Ectodermal cell (in vitro differentiated cells): ENCODE measurements at regions not wholly inside any gene's neighbourhood (a gene's known extent, or its start where the extent isn't known, plus 50 kb on each side); places are given as distances from the start of the nearest gene placed in this dataset.

Source experiments
- H3K27ac ChIP-seq: 2 replicates; pipeline ENCODE4 v1.7.0; 2013; ENCODE audit warnings: mild to moderate bottlenecking, low read depth, low read length; ENCODE audit not compliant: insufficient read depth, poor library complexity, severe bottlenecking
- H3K27me3 ChIP-seq: 2 replicates; pipeline ENCODE4 v1.7.0; 2013; ENCODE audit warnings: mild to moderate bottlenecking, low read length; ENCODE audit not compliant: insufficient read depth, control insufficient read depth, poor library complexity, severe bottlenecking
- H3K36me3 ChIP-seq: one replicate; pipeline ENCODE4 v1.7.0; 2013; ENCODE audit warnings: low read length; ENCODE audit not compliant: control insufficient read depth, insufficient read depth
- H3K4me1 ChIP-seq: one replicate; pipeline ENCODE4 v1.7.0; 2013; ENCODE audit warnings: low read length; ENCODE audit not compliant: control insufficient read depth, insufficient read depth
- H3K4me3 ChIP-seq: 2 replicates; pipeline ENCODE4 v1.7.0; 2013; ENCODE audit warnings: low read depth, low read length, control low read depth; ENCODE audit not compliant: insufficient read depth
- H3K9me3 ChIP-seq: 2 replicates; pipeline ENCODE4 v1.7.0; 2013; ENCODE audit warnings: mild to moderate bottlenecking, low read length, moderate library complexity; ENCODE audit not compliant: control insufficient read depth
- WGBS, 2 experiments: methylation state at CpG; one replicate each; pipeline ENCODE4 v1.1.7; 2013; ENCODE audit warnings: missing lambda C conversion rate in 2 of 2; 5-methylcytosine and 5-hydroxymethylcytosine counted together

DNA sequence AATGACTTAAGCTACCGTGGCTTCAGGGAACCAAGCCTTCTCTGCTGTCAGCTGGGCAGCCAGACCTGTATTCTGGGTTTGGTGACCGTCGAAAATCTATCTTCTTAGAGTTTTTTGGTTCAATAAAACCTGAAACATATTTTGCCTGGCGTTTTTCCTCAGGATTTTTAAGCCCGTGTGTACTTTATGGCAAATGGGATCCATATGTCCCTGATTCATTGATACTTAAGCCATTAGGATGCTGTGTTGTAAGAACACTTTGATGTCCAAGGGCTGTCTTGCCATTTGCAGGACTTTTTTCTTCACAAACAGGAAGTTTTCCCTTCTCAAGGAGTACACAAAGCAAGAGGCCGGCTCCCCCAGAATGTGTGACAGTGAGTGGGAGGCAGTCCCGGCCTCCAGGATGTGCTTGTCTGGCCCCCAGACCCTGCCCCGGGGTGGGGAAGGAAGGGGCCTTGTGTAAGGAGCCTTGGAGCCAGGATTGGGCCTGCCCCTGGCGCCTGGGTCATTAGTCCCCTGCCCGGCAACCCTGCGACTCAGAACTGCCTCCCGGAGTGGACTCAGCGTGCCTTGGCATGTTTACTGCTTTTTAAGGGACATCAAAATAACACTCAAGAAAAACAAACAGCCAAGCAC, 83.4 kb upstream of the SMIM23 start:
- H3K27me3 ChIP-seq, result no peaks in the 10 kb centered on the region
- WGBS, 2 experiments, result 90 to 92% methylated on average over 13 of the region's 13 CpGs
- H3K4me3 ChIP-seq, result no peak overlapping the region
- no peak overlapping the region for H3K27ac ChIP-seq
- H3K4me1 ChIP-seq, result peaks cover 4% of the 10 kb centered on the region
- no peaks in the 10 kb centered on the region for H3K36me3 ChIP-seq
- H3K9me3 ChIP-seq, result no peaks in the 10 kb centered on the region

DNA sequence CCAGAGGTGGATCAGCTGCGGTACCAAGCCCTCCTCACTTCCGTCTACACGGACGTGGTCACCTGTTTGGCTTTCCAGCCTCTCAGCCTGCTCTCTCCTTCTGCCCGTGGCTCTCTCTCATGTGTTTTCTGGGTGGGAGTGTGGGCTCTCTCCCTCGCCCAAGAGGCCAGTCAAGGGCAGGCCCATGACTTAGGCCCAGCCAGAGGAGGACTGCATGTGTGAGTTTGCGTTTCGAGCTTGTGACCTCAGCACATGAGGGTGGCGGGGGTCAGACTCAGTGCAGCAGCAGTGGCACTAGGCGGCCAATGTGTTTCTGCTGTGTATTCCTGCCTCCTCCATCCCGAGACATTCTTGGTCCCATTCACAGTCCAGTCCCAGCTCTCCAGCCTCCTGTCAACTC, 82.5 kb upstream of the SMIM23 start:
- H3K9me3 ChIP-seq, result no peaks in the 10 kb centered on the region
- no peak overlapping the region for H3K4me3 ChIP-seq
- 95 to 96% methylated on average over 11 of the region's 11 CpGs for WGBS, 2 experiments
- H3K27ac ChIP-seq, result no peak overlapping the region
- H3K27me3 ChIP-seq, result no peaks in the 10 kb centered on the region
- peaks cover 4% of the 10 kb centered on the region for H3K4me1 ChIP-seq
- H3K36me3 ChIP-seq, result no peaks in the 10 kb centered on the region

DNA sequence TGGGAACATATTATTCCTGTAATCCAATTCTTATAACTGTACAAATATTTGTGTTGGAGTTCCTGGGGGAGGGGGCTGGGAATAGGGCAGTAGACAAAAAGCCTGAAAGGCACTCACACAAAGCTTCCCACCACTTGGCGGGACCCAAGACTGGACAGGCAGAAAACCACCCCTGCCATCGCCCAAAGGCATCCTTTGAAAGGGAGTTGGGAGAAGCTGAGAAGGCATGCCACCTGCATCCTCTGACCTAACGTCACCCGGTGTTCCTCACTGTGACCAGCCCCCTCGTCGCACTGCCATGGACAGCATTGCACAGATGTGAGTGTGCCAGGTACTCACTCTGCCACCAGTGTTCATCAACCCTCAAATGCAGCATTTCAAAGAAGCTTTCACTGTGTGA, 80.6 kb upstream of the SMIM23 start:
- Histone ChIP-seq H3K27me3 (no peaks in the 10 kb centered on the region), H3K27ac (no peak overlapping the region), H3K9me3 (no peaks in the 10 kb centered on the region), H3K4me3 (no peak overlapping the region), H3K36me3 (no peaks in the 10 kb centered on the region), H3K4me1 (peaks cover 4% of the 10 kb centered on the region)
- 95% methylated on average over 6 of the region's 6 CpGs for WGBS, 2 experiments

DNA sequence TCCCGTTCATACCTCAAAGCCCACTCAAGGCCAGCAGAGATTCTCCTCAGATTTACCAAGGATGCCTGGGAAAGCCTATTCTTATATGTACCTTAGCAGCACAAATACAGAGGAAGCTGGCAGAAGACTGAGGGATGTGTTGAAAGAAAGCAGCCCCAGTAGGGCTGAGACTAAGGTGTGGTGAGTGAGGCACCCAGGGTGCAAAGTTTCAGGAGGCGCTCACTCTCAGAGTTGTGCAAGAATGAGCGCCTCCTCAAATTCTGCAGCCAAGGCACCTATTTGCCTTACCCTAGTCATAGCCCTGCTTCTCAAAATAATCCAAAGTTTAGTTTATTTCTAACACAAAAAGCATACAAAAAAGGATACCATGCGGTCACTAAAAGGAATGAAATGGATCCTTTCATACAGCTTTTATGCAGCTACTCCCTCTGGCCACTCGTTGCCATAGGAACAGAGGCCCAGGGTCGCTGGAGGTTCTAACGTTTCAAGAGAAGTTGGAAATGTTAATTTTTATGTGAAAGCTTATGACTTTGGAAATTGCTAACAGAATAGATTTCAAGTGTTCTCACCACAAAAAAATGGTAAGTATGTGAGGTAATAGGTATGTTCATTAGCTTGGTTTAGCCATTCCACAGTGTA, 79.7 kb upstream of the SMIM23 start:
- Histone ChIP-seq H3K27ac (no peak overlapping the region), H3K4me3 (no peak overlapping the region), H3K9me3 (no peaks in the 10 kb centered on the region), H3K27me3 (no peaks in the 10 kb centered on the region), H3K36me3 (no peaks in the 10 kb centered on the region), H3K4me1 (peaks cover 4% of the 10 kb centered on the region)
- 90 to 91% methylated on average over 7 of the region's 7 CpGs for WGBS, 2 experiments

DNA sequence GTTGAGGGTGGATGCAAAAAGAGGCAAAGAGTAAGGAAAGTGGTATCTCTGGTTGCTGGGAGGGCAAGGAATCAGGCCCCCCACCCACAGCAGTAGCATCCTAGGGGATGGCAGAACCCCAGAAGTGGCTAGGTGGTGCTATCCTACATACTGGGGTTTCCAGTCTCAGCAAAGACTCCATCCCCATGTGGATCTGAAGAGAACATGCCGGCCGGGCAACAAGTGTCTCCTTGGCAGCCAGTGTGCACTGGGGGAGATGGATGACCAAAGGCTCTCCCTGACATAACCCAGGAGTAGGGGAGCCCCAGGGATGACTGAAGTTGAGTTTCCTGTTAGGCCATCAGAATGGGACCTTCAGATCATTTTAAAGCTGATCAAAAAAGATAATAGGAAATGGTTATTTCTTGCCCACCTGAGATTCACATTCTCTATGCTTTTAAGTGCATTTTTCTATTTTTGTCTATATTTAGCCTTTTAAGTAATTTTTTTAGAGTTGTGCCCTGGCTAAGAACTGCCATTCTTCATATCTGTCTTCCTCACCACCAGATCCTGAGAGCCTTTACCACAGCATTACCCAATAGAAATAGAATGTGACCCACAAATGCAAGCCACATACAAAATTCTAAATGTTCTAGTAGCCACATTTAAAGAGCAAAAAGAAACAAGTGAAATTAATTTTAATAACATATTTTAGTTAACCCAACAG, 78.7 kb upstream of the SMIM23 start:
- H3K9me3 ChIP-seq, result no peaks in the 10 kb centered on the region
- H3K4me1 ChIP-seq, result peaks cover 4% of the 10 kb centered on the region
- no peak overlapping the region for H3K27ac ChIP-seq
- H3K27me3 ChIP-seq, result no peaks in the 10 kb centered on the region
- H3K36me3 ChIP-seq, result no peaks in the 10 kb centered on the region
- H3K4me3 ChIP-seq, result no peak overlapping the region
- WGBS, 2 experiments, result 88 to 96% methylated on average over 2 of the region's 2 CpGs

DNA sequence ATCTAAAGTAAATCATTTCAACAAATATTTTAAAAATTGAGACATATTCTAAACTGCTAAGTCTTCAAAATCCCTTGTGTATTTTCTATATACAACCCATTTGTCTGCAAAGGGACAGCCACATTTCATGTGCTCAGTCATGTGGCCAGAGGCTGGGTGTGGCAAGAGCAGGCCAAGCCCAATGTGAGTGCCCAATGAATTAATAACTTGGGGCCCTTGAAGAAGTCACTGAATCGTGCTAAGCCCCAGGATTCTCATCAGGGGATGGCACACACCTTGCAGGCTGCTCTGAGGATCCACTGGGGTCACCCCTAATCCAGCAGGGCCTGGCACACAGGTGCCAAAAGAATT, 78.2 kb upstream of the SMIM23 start:
- H3K4me3 ChIP-seq, result no peak overlapping the region
- no peaks in the 10 kb centered on the region for H3K27me3 ChIP-seq
- H3K36me3 ChIP-seq, result no peaks in the 10 kb centered on the region
- WGBS, 2 experiments, result 86 to 94% methylated on average over 1 of the region's 1 CpG
- H3K9me3 ChIP-seq, result no peaks in the 10 kb centered on the region
- H3K27ac ChIP-seq, result no peak overlapping the region
- H3K4me1 ChIP-seq, result peaks cover 4% of the 10 kb centered on the region

DNA sequence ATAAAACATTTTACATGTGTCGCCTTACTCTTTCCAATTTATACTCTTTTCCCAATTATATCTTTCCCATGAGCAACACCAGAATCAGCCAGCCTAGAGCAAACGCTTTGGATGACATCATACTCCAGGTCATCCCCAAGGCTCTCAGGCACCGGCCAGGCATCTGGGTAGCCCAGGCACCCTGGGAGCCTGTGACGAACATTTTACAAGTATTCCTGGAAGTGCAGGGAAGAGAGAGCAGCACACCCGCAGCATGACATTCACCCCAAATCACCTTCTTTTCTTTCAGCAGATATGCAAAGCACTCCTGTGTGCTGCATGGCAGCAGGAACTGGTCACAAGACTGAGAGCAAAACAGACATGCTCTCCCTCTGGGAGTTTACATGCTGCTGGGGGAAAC, 75.7 kb upstream of the SMIM23 start:
- H3K27me3 ChIP-seq, result no peaks in the 10 kb centered on the region
- WGBS, 2 experiments, result 77 to 81% methylated on average over 5 of the region's 5 CpGs

DNA sequence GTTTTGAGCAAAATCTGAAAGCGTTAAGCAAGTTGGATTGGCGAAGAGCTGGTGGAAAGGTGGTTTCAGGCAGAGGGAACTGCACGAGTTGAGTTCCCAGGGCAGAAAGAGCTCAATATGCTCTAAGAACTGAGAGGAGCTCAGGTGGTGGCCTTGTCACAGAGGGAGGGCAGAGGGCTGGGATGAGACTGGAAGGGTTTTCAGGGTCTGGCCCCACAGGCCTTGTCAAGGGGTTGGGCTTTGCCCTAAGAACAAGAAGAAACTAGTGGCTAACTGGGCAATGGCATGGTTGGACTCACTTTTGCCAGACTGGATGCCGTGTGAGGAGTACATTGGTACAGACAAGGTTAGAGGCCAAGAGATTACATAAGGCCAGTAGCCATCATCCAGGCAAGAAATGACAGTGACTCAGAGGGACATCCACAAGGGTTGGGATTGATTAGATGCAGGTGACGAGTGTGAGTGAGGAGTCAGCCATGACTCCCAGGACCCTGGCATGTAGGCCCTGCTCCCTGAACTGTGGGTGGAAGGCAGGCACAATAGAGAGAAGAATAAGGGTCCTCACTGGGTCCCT, 75.1 kb upstream of the SMIM23 start:
- Histone ChIP-seq H3K4me1 (peaks cover 2% of the 10 kb centered on the region), H3K9me3 (no peaks in the 10 kb centered on the region), H3K27ac (no peak overlapping the region), H3K4me3 (no peak overlapping the region), H3K36me3 (no peaks in the 10 kb centered on the region), H3K27me3 (no peaks in the 10 kb centered on the region)
- 88 to 93% methylated on average over 5 of the region's 5 CpGs for WGBS, 2 experiments

More for the DNA sequence above, 75.7 kb upstream of the SMIM23 start:
- peaks cover 4% of the 10 kb centered on the region for H3K4me1 ChIP-seq
- no peaks in the 10 kb centered on the region for H3K36me3 ChIP-seq
- no peak overlapping the region for H3K4me3 ChIP-seq
- no peaks in the 10 kb centered on the region for H3K9me3 ChIP-seq
- no peak overlapping the region for H3K27ac ChIP-seq

DNA sequence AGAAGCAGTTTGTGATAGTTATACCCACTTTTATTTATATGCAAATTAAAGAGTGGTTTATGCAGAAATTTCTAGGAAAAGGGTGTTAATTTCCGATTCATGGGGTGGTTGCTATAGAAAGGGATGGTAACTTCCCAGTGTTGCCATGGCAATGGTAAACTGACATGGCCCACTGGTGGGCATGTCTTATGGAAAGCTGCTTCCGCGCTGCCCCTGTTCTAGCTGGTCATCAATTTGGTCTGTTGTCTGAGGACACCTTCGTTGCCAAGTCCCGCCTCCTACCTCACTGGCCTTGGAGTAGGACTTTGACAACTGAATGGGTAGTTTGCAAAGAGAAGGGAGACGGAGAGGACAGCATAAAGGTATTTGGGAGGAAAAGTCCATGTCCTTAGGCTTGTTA, 74.0 kb upstream of the SMIM23 start:
- Histone ChIP-seq H3K27me3 (no peaks in the 10 kb centered on the region), H3K27ac (no peak overlapping the region), H3K4me1 (no peaks in the 10 kb centered on the region), H3K4me3 (no peak overlapping the region), H3K9me3 (no peaks in the 10 kb centered on the region), H3K36me3 (no peaks in the 10 kb centered on the region)
- WGBS, 2 experiments, result 89% methylated on average over 6 of the region's 6 CpGs

DNA sequence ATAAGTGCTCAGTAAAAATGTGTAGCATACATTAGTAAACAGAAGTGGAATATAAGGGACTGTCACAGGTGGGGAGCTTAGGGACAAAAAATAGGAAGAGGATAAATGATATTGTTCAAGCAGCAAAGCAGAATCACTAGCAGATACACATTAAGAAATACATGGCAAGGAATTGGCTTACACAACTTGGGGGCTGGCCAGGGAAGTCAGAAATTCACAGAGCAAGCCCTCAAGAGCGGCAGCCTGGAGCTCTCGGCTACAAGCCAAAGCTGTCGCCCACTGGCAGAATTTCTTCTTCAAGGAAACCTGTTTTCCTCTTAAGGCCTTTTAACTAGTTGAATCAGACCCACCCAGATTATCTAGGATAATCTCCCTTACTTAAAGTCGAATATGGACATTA, 73.0 kb upstream of the SMIM23 start:
- Histone ChIP-seq H3K27ac (no peak overlapping the region), H3K4me3 (no peak overlapping the region), H3K9me3 (no peaks in the 10 kb centered on the region), H3K4me1 (no peaks in the 10 kb centered on the region), H3K27me3 (no peaks in the 10 kb centered on the region), H3K36me3 (no peaks in the 10 kb centered on the region)
- WGBS, 2 experiments, result 79 to 80% methylated on average over 4 of the region's 4 CpGs
